Skin epidermis (tissue), 12 donors: ENCODE measurements at regions not wholly inside any gene's neighbourhood (a gene's known extent, or its start where the extent isn't known, plus 50 kb on each side); places are given as distances from the start of the nearest gene placed in this dataset.

ENCODE experiments used
- H3K27ac ChIP-seq, 21 experiments: fragments of 200-600 bp; sonication (generic) in 11 of 21; one replicate each; pipeline ENCODE4 v1.5.0; 2020; ENCODE audit warnings: mild to moderate bottlenecking in 3 of 21, inconsistent platforms in 2 of 21, moderate library complexity in 2 of 21
- H3K4me3 ChIP-seq, 7 experiments: fragments of 200-600 bp; sonication (generic) in 2 of 7; one replicate each; pipeline ENCODE4 v1.5.0; 2020; ENCODE audit warnings: inconsistent platforms in 2 of 7, mild to moderate bottlenecking in 2 of 7, moderate library complexity in 1 of 7

DNA sequence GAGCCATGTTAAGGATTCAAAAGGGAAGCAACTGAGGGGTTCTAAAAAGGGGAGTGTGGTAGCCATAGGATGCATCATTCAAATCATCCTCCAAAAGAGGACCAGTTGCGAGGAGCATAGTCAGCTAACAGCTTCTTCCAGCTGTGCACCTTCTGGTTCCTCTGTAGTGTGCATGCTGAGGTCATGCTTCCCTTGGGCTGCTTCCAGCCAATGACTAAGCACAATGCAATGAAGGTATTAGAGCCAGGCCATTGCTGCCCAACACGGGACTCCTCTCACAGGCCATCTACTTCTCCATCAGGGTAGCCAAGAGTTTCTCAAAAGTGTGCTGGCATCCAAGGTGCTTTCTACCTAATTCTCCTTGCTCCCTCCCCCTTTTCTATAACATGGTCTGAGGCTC, 69.2 kb upstream of the ARID2 start:
- Histone ChIP-seq H3K4me3 (no peak overlapping the region), H3K27ac (no peak overlapping the region)

DNA sequence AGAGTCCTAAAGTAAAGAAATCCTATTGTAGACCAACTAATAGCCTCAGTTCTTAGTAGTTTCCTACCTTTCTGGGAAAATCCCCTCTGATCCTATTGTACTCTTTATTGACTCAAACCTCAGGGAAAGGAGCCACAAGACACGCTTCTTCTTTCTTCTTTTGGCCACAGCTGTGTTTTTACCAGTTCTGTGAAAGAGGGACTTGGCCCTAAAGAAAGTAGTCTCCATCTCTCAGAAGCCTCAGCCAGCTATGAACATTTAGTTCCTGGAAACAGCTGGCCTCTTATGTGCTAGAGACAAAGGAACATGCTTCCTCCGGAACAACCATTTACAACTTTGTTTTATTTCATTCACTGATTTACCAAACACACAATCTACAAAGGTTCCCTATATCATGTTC, 66.1 kb upstream of the ARID2 start:
- Histone ChIP-seq H3K4me3 (no peak overlapping the region), H3K27ac (no peak overlapping the region)

DNA sequence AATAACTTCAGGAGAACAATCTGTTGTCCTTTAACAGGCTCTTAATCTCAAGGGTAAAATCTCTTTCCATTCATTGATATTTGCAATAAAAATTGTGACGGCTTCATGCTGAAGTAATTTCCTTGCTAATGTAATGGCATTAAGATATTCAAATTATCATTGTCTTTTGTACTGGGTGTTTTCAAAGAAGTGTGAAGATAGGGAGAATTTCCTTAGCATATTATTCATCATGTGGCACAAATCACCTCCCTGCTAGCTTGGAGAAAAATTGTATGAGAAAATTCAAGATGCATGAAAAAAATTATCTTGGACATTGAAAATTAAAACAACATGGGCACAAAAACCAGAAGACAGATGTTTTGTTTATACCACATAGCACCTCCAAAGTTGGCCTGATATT, 63.6 kb upstream of the ARID2 start:
- H3K4me3 ChIP-seq, result no peak overlapping the region
- H3K27ac ChIP-seq, result no peak overlapping the region

DNA sequence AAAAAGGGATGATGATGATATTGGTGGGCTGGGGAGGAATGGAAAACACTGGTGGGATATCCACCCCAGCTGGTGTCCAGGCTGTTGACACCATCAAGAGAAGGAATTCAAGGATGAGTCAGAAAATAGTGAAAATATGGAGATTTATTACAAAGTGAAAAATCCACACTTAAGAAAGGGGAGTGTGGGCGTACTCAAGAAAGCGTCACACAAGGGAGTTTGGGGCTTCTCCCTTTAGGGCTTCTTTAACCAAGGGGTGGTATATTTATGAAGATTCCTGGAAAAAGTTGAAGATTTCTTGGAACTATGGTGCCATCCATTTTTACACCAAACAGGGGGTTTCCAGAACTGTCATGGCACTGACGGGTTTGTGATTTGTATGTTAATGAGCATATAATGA, 63.1 kb upstream of the ARID2 start:
- H3K4me3 ChIP-seq, result no peak overlapping the region
- peak overlapping the region in 2 of 21 experiments; percentile 37 to 63 for H3K27ac ChIP-seq

DNA sequence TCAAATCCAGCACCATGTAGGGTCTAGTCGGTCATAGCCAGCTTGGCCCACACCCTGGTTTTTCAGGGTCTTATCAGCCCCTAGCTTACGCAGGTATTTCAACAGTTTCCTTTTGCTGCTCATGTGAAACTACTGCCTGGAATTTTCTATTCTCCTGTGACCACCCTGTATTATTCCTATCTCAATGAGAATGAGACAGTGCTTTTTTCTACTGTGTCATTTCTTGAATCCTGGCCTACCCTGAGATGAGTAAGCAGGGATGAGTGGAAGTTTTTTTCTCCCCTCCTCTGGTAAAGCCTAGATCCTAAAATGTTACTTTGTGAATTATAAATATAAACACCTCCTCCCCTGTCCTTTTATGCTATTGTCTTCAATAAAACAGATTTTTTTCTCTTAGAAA, 62.7 kb upstream of the ARID2 start:
- H3K4me3 ChIP-seq, result no peak overlapping the region

DNA sequence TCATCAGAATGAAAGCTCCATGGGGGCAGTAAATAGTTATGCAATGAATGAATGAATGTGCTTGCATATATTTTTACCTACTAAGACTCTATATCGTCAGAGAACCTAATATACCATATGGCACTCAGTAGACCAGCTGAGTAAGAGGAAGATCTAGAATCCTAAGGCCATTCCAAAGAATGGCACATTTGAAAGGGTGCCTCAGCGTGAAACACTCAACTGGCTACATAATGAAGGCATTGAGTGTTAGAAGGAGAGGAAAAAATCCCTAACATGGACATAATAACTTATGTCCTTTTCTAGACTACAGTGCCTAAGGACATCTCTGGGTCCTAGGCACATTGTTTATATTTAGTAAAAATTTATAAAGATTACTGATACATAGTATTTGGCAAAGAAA, 61.7 kb upstream of the ARID2 start:
- no peak overlapping the region for H3K27ac ChIP-seq
- H3K4me3 ChIP-seq, result no peak overlapping the region

More for the DNA sequence above, 62.7 kb upstream of the ARID2 start:
- peak overlapping the region in 2 of 21 experiments; percentile 37 to 63 for H3K27ac ChIP-seq

DNA sequence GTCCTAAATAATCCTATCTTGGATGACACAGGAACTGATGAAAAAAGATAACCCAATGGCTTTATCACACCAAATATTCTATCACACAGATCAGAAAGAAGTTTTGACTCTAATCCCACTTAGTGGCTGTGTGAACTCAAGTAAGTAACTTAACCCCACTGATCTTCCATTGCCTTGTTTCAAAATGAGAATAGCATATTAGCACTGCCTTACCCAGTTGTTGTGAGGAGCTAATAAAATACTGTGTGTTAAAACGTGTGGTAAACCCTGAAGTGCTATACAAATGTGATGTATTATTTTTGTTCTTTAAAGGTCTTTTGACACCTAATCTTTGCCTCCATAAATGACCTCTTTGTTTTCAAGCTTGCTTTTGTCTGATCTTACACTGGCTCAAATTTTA, 60.9 kb upstream of the ARID2 start:
- H3K27ac ChIP-seq, result peak overlapping the region in 7 of 21 experiments; percentile 14 to 81 (median 22)
- no peak overlapping the region for H3K4me3 ChIP-seq

DNA sequence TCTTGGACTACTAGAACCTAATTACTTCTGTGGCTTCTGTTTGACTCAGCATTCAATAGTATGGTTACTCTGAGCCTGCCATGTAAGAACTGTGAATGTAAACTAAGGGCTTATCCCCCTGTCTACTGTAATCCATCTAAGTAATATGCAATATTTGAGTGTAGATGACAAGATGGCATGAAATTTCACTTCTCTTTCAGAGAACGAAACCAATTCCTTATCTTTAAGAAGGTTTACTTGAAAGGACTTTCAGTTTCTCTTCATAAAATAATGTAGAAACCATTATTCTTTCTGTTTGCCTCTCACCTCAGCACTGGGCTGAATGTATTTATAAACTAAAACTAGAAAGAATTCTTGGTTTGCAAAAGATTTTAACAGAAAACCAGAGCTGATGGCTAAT, 60.4 kb upstream of the ARID2 start:
- Histone ChIP-seq H3K4me3 (no peak overlapping the region), H3K27ac (peak overlapping the region in 7 of 21 experiments; percentile 14 to 81 (median 22))

DNA sequence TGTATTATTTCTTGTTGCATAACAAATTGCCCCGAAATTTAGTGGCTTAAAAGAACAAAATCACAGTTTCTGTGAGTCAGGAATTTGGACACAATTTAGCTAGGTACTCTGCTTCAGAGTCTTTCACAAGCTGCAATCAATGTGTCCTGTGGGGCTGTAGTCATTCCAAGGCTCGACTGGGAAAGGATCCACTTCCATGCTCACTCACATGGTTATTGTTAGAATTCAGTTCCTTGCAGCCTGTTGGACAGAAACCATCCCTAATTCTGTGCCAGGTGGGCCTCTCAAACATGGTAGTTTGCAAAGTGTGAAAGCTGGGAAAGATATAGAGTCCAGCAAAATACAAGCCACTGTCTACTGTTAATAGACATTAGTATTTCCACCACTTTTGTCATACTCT, 59.7 kb upstream of the ARID2 start:
- Histone ChIP-seq H3K4me3 (no peak overlapping the region), H3K27ac (peak overlapping the region in 1 of 21 experiments; percentile 81)

DNA sequence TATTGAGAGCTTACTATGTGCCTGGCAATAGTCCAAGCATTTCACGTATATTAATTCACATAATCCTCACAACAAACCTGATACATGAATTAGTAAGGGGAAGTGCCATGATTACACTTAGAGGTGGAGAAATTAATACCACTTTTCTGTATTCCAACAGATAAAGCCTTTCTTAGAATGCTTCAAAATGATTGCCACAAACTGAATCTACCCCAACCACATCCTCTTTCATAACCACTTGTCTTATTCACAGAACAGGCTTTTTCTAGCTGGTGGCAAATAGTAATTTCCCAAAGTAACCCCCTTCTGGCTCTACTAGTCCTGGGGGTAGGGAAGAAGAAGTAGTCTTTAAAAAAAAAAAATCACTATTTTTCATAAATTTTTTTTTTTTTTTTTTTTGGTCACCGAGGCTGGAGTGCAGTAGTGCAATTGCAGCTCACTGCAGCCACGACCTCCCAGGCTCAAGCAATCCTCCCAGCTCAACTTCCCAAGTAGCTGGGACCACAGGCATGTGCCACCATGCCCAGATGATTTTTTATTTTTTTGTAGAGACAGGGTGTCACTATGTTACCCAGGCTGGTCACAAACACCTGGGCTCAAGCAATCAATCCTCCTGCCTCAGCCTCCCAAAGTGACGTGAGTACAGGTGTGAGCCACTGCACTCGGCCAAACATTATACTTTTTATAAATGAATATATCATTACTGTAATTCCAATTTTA, 59.0 kb upstream of the ARID2 start:
- Histone ChIP-seq H3K27ac (peak overlapping the region in 1 of 21 experiments; percentile 81), H3K4me3 (no peak overlapping the region)

DNA sequence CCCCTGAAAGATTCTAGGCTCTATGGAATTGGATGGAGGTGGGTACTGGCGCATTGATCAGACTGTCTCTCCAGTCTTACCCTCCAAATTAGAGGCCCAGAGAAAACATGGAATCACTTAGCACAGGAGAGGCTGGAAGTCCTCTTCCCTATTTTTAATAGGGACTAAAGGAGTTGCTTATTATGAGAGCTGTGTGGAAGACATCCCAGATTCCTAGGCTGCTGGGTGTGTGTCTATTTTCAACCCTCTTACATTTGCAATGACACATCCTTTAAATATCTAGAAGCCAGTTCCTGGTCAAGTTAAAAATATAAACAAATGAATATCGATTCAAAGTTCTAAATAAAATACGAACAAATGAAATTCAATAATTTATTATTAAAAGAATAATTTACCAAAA, 58.3 kb upstream of the ARID2 start:
- Histone ChIP-seq H3K27ac (peak overlapping the region in 1 of 21 experiments; percentile 81), H3K4me3 (no peak overlapping the region)

DNA sequence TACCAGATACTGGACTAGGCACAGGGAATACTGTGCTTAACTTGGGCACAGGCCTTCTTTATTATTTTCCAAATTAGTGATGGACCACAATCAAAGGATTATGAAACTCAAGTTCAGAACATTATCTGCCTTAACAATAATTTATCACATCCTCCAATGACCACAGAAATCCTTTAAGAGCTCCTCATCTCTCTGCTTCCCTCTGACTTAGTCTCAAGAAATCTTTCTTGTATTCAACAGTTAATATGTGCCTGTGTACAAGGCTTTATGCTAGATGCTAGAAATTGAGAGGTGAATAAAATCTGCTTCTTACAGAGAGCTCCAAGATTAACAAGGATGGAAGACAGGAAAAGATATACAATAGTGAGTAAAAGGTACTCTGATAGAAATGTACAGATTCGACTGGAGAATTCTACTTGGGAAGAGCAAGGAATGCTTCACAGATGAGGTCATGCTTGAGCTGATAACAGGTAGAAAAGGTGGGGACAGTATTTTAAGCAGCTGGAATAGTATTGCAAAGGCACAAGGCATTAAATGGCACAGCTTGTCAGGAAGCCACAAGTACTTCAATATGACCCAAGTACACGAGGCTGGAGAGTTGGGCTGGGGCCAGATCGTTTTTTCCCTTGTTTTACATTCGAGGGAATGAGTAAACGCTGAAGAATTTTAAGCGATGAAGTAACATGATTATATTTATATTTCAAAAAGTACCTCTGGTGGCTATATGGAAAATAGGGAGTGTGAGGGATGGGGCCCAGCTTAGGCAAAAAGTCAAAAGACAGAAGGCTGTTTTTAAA, 55.1 kb upstream of the ARID2 start:
- Histone ChIP-seq H3K4me3 (no peak overlapping the region), H3K27ac (peak overlapping the region in 1 of 21 experiments; percentile 43)

DNA sequence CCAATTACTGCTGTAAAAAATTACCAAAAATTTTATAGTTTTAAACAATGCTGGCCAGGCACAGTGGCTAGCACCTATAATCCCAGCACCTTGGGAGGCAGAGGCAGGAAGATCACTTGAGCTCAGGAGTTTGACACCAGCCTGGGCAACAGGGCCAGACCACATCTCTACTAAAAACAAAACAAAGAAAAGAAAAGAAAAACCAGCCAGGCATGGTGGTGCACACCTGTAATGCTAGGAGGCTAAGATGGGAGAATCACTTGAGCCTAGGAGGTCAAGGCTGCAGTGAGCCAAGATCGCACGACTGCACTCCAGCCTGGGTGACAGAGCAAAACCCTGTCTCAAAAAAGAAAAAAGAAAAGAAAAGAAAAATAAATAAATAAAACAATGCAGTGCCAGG, 54.0 kb upstream of the ARID2 start:
- no peak overlapping the region for H3K27ac ChIP-seq
- H3K4me3 ChIP-seq, result no peak overlapping the region
